Astrocyte of the spinal cord (primary cell): ENCODE measurements at regions not wholly inside any gene's neighbourhood (a gene's known extent, or its start where the extent isn't known, plus 50 kb on each side); places are given as distances from the start of the nearest gene placed in this dataset.

Experiments
- DNase-seq: peaks from one replicate; pipeline ENCODE4 v3.0.0; 2011; ENCODE audit warnings: low read depth, low spot score
- H3K4me3 ChIP-seq: 2 replicates; pipeline ENCODE4 v1.5.1; 2011; ENCODE audit warnings: low read depth, mild to moderate bottlenecking, low read length, moderate library complexity
- in situ Hi-C: cut with HindIII; loops from 2 replicates; pipeline ENCODE4 v1.10.0; 2017; ENCODE audit warnings: low sequenced_read_pairs
- TF ChIP-seq, protein P1 (sequence below): IDR thresholded peaks from 2 replicates; pipeline ENCODE4 v1.5.1; 2012; ENCODE audit warnings: low read depth, mild to moderate bottlenecking, low read length, inconsistent platforms

DNA sequence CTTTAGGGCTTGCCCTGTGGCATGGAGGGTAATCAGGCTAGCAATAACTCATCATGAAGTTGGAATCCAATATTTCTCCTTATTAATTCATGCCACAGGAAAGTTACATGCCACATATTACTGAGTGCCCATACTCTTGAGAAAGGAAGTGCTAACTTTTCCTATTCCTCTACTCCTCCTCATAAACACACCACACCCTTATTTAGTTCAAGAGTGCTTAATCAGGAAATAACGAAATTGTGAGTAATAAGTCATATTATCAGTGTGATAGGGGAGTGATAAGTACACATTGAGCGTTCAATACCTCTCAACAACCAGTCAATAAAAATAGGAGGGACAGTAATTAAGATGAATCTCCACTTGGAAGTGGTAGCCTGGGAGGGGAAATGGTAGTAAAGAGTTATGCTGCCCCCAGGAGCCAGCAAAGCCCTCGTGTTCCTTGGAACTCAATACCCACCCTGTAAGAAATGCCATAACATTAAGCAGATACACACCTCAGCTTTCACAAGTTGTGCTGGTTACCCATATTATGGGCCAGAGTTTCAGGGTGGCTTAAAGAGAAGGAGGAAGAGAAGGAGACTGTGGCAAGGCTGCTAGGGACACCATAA lies 410.0 kb upstream of the NR3C2 start:
- DNase-seq = no peak
- TF ChIP-seq, protein P1, sequence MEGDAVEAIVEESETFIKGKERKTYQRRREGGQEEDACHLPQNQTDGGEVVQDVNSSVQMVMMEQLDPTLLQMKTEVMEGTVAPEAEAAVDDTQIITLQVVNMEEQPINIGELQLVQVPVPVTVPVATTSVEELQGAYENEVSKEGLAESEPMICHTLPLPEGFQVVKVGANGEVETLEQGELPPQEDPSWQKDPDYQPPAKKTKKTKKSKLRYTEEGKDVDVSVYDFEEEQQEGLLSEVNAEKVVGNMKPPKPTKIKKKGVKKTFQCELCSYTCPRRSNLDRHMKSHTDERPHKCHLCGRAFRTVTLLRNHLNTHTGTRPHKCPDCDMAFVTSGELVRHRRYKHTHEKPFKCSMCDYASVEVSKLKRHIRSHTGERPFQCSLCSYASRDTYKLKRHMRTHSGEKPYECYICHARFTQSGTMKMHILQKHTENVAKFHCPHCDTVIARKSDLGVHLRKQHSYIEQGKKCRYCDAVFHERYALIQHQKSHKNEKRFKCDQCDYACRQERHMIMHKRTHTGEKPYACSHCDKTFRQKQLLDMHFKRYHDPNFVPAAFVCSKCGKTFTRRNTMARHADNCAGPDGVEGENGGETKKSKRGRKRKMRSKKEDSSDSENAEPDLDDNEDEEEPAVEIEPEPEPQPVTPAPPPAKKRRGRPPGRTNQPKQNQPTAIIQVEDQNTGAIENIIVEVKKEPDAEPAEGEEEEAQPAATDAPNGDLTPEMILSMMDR = no peak
- in situ Hi-C loops = no loop called here
- no peak overlapping the region for H3K4me3 ChIP-seq

DNA sequence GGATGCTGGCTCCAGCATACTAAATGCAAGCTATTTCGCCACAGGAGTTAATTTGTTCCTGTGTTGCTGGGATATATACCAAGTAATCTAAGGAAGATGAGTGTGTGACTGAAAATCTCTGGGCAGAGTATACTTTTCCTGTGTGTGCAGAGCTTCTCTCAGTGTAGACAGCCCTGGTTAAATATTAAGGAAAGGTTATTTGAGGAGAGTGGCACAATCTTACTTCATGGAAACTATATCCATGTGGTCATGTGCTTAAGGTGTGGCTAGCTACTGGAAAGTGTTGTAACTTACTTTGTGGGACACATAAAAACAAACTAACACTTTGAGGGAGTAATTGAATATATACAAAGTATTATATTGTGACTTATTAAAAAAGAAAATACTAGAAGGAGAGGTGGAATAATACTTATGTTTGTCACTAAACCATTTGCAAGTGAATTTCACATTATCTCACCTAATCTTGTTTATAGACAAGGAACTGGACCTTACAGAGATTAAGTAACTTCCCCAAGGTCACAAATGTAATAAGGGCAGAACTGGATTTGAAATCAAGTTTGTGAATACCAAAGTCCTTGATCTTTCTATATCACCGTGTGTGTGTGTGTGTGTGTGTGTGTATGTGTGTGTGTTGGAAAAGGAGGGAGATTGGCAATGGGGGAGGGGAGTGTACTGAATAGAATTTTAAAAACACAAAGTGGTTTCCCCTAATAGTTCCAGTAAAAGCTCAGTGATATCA lies 408.2 kb upstream of the NR3C2 start:
- TF ChIP-seq, protein P1 = no peak
- H3K4me3 ChIP-seq = no peak overlapping the region
- no peak for DNase-seq
- in situ Hi-C loops = no loop called here

DNA sequence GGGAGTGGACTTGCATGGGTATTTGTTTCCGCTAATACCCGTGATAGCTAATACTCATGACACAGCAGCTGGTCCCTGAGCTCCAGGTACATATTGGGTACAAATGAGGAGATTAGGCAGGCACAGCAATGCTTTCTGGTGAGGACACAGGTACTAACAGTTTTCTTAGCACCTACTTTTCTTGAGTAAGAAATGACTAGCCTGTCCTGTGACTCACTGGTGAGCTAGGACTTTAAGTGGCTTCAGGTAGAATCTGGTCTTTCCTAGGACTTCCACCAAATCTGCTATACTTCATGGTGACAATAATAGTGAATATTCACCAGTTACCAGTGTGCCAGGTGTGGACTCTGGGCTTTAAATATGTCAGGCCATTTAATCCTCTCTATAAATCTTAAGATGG lies 407.4 kb upstream of the NR3C2 start:
- TF ChIP-seq, protein P1 = no peak
- in situ Hi-C loops = no loop called here
- H3K4me3 ChIP-seq = no peak overlapping the region
- no peak for DNase-seq

DNA sequence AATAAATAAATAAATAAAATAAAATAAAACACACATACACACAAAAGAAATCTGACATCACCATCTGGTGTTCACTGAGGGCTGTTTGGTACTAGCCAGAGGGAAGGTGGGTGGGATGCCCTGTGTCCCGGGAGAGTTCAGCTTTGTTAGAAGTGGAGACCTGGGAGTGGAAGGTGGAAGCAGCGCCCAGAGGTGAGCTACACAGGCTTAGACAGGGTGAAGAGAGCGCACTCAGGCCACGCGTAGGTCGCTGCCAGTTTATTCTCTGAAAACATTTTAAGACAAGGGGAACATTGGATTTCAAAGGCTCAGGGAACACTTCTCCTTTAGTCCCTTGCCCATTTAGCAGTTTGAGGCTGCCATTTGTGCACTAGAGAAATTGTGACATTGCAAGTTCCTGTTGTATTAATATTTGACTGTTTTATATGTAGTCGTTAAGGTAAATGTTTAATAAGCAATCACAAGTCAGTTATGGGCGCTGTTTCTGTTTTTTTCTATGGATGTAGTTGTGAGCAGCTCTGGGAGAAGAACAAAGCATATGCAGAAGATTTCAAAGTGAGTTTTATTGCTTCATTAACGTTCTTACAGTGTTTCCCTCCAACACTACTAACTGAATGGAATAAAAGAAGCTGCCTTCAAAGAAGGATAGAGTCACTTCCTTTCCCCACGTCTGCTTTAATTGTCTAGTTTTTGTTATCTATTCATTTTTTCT lies 405.5 kb upstream of the NR3C2 start:
- no peak overlapping the region for H3K4me3 ChIP-seq
- in situ Hi-C loops = no loop called here
- TF ChIP-seq, protein P1 = no peak
- DNase-seq = no peak

DNA sequence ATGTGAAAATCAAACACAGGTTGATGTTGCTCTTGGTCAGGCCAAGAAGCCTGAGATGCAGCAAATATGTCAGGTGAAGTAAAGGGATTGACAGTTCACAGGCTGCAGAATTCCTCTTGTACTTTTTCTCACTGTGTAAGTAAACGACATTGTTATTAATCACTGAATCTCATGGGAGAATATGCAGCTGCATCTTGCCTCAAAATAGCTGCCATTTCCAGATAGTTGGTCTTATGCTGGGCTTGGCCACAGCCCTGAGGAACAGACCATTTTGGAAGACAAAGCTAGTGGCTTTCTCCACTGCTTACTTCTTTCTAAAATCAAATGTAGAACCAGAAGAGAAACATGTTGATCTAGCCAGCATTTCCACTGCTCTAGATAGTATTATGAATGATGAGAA lies 403.4 kb upstream of the NR3C2 start:
- TF ChIP-seq, protein P1 = no peak
- no peak for DNase-seq
- H3K4me3 ChIP-seq = no peak overlapping the region
- in situ Hi-C loops = no loop called here

DNA sequence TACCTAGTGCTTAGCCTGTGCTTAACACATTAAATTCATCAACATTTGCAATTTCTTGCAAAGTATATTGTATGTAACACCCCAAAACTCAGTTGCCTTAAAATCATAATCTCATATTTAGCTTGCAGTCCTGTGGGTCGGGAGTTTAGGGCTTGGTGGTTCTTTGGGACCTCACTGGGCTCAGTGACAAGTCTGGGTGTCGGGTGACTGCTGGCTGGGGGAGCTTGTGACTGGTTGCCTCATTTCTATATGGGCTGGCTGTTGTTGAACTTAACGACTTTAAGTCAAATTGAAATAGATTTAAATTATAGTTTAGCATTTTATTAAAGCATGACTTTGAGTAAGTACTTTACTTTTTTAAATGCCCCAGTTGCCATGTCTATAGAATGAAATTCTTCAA lies 401.4 kb upstream of the NR3C2 start:
- H3K4me3 ChIP-seq = no peak overlapping the region
- in situ Hi-C loops = no loop called here
- TF ChIP-seq, protein P1 = no peak
- DNase-seq = no peak
